Stimulated activated naive B cell treated with anti-CD40 and anti-IgM and Interleukin-4, amounts not matched to agents 10 μg/mL and 1 μg/mL and 100 μg/mL, for 72 hours (primary cell): ENCODE measurements at regions not wholly inside any gene's neighbourhood (a gene's known extent, or its start where the extent isn't known, plus 50 kb on each side); places are given as distances from the start of the nearest gene placed in this dataset.
"Not testable (repeated sequence)": the region's sequence is repeated elsewhere in the genome, so short reads cannot be mapped to it uniquely, and the experiment has no call there.

Experiments used
- ATAC-seq, 2 donors: fragments of 150-1000 bp; cut with Tn5 transposase; replicated peaks; 2 replicates each; pipeline ENCODE4 v1.10.0; 2021; ENCODE audit warnings: moderate library complexity in 1 of 2
- DNase-seq: peaks from one replicate; pipeline ENCODE4 v3.0.0; 2021
- H3K27ac Mint-ChIP-seq: one replicate; pipeline ENCODE4 v1.8.0; 2022; ENCODE audit warnings: mild to moderate bottlenecking, mixed read lengths
- H3K27me3 Mint-ChIP-seq, 2 donors: one replicate each; pipeline ENCODE4 v1.8.0; 2022; ENCODE audit warnings: mixed read lengths in 2 of 2
- H3K36me3 Mint-ChIP-seq, 2 donors: one replicate each; pipeline ENCODE4 v1.8.0; 2022; ENCODE audit warnings: mixed read lengths in 2 of 2, mild to moderate bottlenecking in 1 of 2
- H3K4me1 Mint-ChIP-seq, 2 donors: one replicate each; pipeline ENCODE4 v1.8.0; 2022; ENCODE audit warnings: mixed read lengths in 2 of 2, mild to moderate bottlenecking in 1 of 2
- H3K4me3 Mint-ChIP-seq, 2 donors: one replicate each; pipeline ENCODE4 v1.8.0; 2022; ENCODE audit warnings: mild to moderate bottlenecking in 2 of 2, mixed read lengths in 2 of 2, moderate library complexity in 1 of 2
- H3K9me3 Mint-ChIP-seq, 2 donors: one replicate each; pipeline ENCODE4 v1.8.0; 2022; ENCODE audit warnings: mixed read lengths in 2 of 2, mild to moderate bottlenecking in 1 of 2

DNA sequence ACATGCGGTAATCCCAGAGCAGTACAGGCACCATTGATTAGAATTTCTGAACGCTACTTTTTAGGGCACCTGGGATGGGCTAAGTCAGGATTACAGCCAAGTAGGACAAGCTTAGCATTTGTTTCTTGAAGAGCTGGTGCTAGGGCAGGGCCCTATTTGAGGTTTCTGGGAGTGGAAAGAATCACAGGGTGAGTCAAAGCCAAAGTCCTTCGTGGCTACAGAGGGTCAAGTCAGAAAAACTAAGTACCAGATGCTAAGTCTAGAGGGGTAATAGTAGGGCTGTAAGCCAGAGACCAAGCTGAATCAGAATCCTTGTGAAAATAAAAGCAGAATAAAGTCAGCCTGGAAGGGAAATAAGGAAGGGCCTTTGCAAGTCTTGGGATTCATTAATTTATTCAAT lies 448.6 kb downstream of the ZIC3 start:
- DNase-seq (no peak), ATAC-seq (peak in 1 of 2 donors; percentile 14)
- Mint-ChIP-seq H3K4me1 (no peaks in the 10 kb centered on the region), H3K27ac (no peak overlapping the region), H3K27me3 (no peaks in the 10 kb centered on the region), H3K9me3 (peaks cover 0 to 5% of the 10 kb centered on the region in 2 donors), H3K4me3 (no peak overlapping the region), H3K36me3 (no peaks in the 10 kb centered on the region)

DNA sequence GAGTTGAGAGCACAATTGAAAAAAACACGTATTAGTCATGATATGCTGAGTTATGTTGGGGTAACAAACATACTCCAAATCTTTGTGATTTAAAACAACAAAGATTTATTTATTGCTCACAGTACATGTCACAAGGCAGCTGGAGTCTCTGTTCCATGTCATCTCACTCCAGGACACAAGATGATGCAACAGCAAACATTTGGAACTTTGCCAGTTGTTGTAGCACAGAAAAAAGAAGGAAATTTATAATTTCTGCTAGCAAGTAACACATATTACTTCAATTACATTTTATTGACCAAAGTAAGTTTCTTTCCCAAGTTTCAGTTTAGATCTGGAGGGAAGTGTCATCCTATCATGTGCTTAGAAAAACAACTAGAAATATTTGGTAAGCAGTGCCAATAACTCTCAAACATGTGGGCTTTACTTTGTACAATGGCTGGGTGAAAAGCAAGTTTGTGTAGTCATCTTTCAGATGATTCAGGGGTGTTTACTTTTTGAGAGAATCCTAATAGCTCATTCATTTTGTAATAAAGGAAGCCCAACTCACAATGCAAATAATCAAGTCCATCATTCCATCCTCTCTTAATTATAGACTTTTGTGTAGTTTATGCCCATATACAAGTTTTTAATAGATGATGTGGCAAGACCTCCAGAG lies 452.3 kb downstream of the ZIC3 start:
- Mint-ChIP-seq H3K36me3 (no peaks in the 10 kb centered on the region), H3K9me3 (no peaks in the 10 kb centered on the region), H3K27me3 (no peaks in the 10 kb centered on the region), H3K27ac (no peak overlapping the region), H3K4me1 (no peaks in the 10 kb centered on the region), H3K4me3 (no peak overlapping the region)
- ATAC-seq (no peak), DNase-seq (no peak)

DNA sequence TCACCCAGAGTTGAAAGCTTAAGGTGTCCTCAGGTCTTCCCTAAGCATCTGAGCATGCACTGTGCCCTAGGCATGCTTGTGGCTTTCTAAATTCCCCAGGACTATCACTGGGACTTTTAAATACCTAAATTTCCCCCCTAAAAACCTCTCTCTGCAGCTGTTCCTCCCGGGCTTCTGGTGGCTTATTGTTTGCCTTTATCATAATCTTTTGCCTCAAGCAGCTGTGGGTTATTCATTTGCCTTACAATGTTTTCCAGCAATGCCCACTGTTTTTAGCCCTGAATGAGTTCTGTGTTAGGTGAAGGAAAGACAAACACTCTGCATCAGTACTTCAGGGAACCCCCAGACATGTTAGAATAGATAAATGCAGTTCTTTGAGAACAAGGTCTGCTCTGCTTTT lies 455.0 kb downstream of the ZIC3 start:
- H3K4me3 Mint-ChIP-seq = no peak overlapping the region
- no peaks in the 10 kb centered on the region for H3K4me1 Mint-ChIP-seq
- no peak for ATAC-seq
- no peaks in the 10 kb centered on the region for H3K36me3 Mint-ChIP-seq
- no peak for DNase-seq
- H3K27ac Mint-ChIP-seq = no peak overlapping the region
- H3K9me3 Mint-ChIP-seq = no peaks in the 10 kb centered on the region
- no peaks in the 10 kb centered on the region for H3K27me3 Mint-ChIP-seq

DNA sequence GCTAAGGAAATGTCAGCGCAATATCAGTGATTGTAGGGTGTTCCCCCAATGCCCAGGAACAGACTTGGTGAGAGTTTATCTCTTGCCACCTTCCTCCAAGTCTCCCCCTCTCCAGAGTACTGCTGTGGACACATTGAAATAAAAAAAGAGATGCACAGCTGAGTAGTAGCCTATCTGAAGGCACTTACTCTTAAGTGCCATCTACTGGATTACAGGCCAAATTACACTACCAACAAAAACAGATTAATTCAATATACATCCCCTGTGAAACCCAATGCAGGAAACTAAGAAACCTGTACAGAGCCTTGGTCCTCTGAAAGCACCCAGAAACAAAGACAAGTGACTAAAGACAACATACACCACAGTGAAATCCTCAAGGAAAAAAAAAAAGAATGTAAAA lies 460.3 kb downstream of the ZIC3 start:
- ATAC-seq (peak in 1 of 2 donors; percentile 55), DNase-seq (no peak)
- Mint-ChIP-seq H3K9me3 (no peaks in the 10 kb centered on the region), H3K4me3 (no peak overlapping the region), H3K4me1 (no peaks in the 10 kb centered on the region), H3K36me3 (no peaks in the 10 kb centered on the region), H3K27me3 (peaks cover 0 to 4% of the 10 kb centered on the region in 2 donors), H3K27ac (no peak overlapping the region)

DNA sequence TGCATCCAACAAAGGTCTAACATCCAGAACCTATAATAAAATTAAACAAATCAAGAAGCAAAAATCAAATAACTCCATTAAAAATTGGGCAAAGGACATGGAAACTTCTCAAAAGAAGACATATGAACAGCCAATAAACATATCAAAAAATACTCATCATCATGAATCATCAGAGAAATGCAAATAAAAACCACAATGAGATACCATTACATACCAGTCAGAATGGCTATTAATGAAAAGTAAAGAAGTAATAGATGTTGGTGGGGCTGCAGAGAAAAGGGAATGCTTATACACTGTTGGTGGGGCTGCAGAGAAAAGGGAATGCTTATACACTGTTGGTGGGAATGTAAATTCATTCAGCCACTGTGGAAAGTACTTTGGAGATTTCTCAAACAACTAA lies 465.8 kb downstream of the ZIC3 start:
- Mint-ChIP-seq H3K9me3 (no peaks in the 10 kb centered on the region), H3K27me3 (no peaks in the 10 kb centered on the region), H3K27ac (no peak overlapping the region), H3K36me3 (no peaks in the 10 kb centered on the region), H3K4me1 (no peaks in the 10 kb centered on the region), H3K4me3 (no peak overlapping the region)
- DNase-seq (no peak), ATAC-seq (no peak)

DNA sequence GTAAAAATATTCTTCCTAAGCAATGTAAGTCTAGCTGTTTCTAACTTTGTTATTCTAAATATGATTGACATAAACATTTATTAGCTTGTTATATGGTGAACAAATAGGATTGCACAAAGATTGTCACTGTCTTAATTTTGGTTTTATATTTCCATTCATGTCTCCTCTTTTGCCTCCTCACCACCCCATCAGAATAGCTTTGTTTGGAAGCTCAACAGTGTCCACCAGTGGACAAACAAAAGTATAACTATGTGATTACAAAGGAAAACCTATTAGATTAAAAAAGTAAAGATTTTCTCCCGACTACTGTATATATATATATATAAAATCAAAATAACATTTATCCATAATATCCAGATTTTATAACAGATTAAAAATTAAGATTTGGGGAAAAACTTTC lies 468.2 kb downstream of the ZIC3 start:
- Mint-ChIP-seq H3K4me1 (no peaks in the 10 kb centered on the region), H3K4me3 (no peak overlapping the region), H3K9me3 (no peaks in the 10 kb centered on the region), H3K27ac (no peak overlapping the region), H3K36me3 (no peaks in the 10 kb centered on the region), H3K27me3 (no peaks in the 10 kb centered on the region)
- DNase-seq (no peak), ATAC-seq (no peak)

DNA sequence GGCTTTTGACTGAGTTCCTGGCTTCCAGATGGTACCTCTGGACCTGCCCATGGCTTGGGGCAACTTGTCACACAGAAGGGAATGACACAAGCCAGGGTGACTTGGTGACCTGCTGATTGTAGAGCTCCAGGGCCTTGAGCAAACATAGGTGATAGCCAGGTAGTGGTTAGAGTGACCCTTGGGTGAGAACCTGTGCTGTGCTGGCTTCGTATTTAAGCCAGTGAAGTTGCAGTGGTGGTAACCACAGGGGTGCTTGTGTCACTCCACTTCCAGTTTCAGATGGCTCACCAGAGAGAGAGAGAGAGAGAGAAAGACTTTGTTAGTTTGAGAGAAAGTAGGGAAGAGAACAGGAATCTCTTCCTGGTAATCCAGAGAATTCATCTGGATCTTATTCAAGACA lies 471.6 kb downstream of the ZIC3 start:
- Mint-ChIP-seq H3K36me3 (no peaks in the 10 kb centered on the region), H3K9me3 (peaks cover 2 to 14% of the 10 kb centered on the region in 2 donors), H3K4me3 (no peak overlapping the region), H3K27me3 (no peaks in the 10 kb centered on the region), H3K27ac (no peak overlapping the region), H3K4me1 (no peaks in the 10 kb centered on the region)
- ATAC-seq (no peak), DNase-seq (no peak)

DNA sequence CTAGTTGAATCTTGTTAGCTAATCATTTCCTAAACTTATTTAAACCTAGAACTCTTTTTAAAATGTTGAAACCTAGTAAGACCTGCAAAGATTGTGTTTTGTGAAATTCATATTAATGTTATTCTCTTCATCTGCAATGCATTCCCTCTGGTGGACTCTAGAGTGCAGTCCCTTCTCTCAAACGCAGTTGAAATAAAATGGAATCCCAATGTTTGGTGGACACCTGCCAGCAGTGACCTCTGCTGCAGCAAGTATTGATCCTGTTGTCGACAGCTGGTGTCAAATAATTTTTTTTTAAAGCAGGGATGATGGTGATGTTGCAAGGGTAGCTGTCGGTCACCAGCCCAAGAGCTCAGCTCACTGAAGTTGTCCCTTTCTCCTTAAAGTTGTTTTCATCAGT lies 492.0 kb downstream of the ZIC3 start:
- H3K27me3 Mint-ChIP-seq = no peaks in the 10 kb centered on the region
- no peaks in the 10 kb centered on the region for H3K36me3 Mint-ChIP-seq
- H3K9me3 Mint-ChIP-seq = peaks cover 2 to 8% of the 10 kb centered on the region in 2 donors
- H3K4me3 Mint-ChIP-seq = no peak overlapping the region
- no peak overlapping the region for H3K27ac Mint-ChIP-seq
- H3K4me1 Mint-ChIP-seq = no peaks in the 10 kb centered on the region
- ATAC-seq (no peak), DNase-seq (no peak)

DNA sequence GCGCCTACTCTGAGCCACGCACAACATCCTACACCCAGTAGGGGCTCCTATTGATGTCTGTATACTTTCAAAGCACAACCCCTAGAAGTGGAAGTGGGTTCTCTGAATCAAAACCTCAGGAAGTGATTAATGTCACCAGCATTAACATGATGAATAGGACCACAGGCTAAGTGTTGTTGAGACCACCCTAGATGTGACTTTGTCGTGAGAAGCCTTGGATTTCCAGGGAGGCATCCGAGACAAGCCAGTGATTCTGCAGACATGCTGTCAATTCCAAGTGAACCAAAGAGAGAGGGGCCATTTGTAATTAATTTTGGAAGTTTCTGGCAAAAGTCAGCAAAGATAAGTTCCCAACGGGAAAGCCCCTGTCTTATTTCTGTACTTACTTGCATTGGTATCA lies 493.0 kb downstream of the ZIC3 start:
- no peak overlapping the region for H3K4me3 Mint-ChIP-seq
- no peak for DNase-seq
- peaks cover 2 to 8% of the 10 kb centered on the region in 2 donors for H3K9me3 Mint-ChIP-seq
- no peaks in the 10 kb centered on the region for H3K36me3 Mint-ChIP-seq
- H3K4me1 Mint-ChIP-seq = no peaks in the 10 kb centered on the region
- no peaks in the 10 kb centered on the region for H3K27me3 Mint-ChIP-seq
- H3K27ac Mint-ChIP-seq = no peak overlapping the region
- ATAC-seq = no peak

DNA sequence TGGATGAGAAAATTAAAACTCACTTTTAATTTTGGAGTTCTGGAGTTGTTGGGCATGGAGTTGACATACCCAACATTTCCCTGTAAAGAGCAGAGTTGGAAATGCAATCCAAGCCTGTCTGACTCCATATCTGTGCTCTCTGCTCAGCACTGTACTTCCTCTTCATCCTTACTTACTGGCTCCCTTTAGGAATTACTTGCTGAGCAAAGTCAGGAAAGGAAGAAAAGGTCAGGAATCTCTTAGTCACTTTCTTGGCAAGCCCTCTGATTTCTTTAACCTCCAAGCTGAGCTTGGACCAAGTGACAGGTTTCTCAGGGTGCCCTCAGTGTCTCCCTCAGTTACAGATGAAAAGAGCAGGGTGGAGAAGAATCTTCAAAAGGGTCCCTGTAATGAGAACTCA lies 501.5 kb downstream of the ZIC3 start:
- no peak overlapping the region for H3K4me3 Mint-ChIP-seq
- H3K9me3 Mint-ChIP-seq = no peaks in the 10 kb centered on the region
- H3K27me3 Mint-ChIP-seq = no peaks in the 10 kb centered on the region
- no peaks in the 10 kb centered on the region for H3K36me3 Mint-ChIP-seq
- no peak for DNase-seq
- no peak for ATAC-seq
- H3K4me1 Mint-ChIP-seq = no peaks in the 10 kb centered on the region
- H3K27ac Mint-ChIP-seq = no peak overlapping the region

DNA sequence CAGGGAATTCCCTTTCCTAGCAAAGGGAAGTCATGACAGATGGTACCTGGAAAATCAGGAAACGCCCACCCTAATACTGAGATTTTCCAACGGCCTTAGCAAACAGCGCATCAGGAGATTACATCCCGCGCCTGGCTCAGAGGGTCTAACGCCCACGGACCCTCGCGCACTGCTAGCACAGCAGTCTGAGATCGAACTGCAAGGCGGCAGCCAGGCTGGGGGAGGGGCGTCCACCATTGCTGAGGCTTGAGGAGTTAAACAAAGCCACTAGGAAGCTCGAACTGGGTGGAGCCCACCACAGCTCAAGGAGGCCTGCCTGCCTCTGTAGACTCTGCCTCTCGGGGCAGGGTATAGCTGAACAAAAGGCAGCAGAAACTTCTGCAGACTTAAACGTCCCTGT lies 507.7 kb downstream of the ZIC3 start:
- Mint-ChIP-seq H3K36me3 (no peaks in the 10 kb centered on the region), H3K4me1 (no peaks in the 10 kb centered on the region), H3K27me3 (peaks cover 0 to 4% of the 10 kb centered on the region in 2 donors), H3K27ac (no peak overlapping the region), H3K4me3 (no peak overlapping the region), H3K9me3 (peaks cover 1 to 5% of the 10 kb centered on the region in 2 donors)
- no peak for DNase-seq
- ATAC-seq = no peak

DNA sequence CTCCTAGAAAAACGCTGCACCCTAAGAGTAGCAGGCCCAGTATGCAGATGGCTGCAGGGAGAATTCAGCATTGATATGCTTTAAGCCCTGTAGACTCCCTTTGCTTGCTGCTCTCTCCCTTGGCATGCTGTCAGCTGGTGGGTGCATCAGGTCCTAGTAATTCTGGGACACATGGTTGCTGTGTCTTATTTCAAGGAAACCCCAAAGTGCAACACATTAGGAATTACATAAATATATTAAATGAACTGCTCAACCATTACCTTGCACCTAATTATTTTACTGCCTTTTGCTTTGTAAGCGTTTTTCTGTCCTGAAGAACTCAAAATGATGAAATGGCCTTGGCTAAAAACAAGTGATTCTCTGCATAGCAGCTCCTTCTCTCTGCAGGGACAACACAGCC lies 516.3 kb downstream of the ZIC3 start:
- no peaks in the 10 kb centered on the region for H3K4me1 Mint-ChIP-seq
- H3K36me3 Mint-ChIP-seq = no peaks in the 10 kb centered on the region
- H3K4me3 Mint-ChIP-seq = no peak overlapping the region
- no peak for DNase-seq
- no peaks in the 10 kb centered on the region for H3K27me3 Mint-ChIP-seq
- H3K27ac Mint-ChIP-seq = no peak overlapping the region
- H3K9me3 Mint-ChIP-seq = no peaks in the 10 kb centered on the region
- no peak for ATAC-seq

DNA sequence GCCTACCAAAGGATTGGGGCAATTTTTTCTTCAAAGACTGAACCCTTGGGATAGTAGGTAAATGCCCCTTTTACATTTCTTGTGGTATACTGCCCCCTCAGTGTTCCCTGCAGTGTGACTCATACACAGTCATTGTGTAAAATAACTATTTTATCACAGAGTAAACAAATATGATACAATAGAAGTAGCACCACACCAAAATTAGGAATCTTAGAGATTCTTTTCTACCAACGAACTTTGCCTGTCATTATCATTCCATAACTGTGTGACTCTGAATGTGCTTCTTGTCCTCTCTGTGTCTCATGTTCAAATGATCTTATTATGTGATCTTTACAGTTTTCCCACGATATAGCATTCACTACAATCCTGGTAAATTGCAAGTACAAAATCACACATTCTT lies 517.0 kb downstream of the ZIC3 start:
- no peaks in the 10 kb centered on the region for H3K27me3 Mint-ChIP-seq
- no peaks in the 10 kb centered on the region for H3K36me3 Mint-ChIP-seq
- no peak for ATAC-seq
- H3K9me3 Mint-ChIP-seq = no peaks in the 10 kb centered on the region
- H3K4me1 Mint-ChIP-seq = no peaks in the 10 kb centered on the region
- H3K4me3 Mint-ChIP-seq = no peak overlapping the region
- no peak overlapping the region for H3K27ac Mint-ChIP-seq
- no peak for DNase-seq

DNA sequence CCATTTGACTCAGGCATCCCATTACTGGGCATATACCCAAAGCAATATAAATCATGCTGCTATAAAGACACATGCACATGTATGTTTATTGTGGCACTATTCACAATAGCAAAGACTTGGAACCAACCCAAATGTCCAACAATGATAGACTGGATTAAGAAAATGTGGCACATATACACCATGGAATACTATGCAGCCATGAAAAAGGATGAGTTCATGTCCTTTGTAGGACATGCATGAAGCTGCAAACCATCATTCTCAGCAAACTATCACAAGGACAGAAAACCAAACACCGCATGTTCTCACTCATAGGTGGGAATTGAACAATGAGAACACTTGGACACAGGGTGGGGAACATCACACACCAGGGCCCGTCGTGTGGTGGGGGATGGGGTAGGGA lies 545.0 kb downstream of the ZIC3 start:
- ATAC-seq, DNase-seq: not testable (repeated sequence)

DNA sequence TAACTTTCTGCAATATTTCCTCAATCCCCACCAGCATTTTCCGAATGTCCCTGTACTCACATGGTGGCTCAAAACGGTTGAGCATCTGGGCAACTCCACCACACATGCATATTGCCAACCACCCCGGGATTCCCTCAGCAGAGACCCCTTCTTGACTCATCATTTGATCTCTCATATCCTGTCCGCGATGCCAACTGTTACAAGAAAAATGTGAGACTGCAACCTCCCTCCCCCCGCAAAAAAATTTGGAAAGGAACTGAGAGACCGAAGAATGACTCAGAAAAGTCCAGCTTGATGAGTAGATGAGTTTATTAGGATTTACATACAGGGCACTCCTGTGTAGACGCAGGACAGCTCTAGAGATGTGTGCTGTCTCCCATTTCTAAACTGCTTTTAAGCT lies 561.4 kb downstream of the ZIC3 start:
- no peaks in the 10 kb centered on the region for H3K36me3 Mint-ChIP-seq
- ATAC-seq (no peak), DNase-seq (no peak)
- H3K4me1 Mint-ChIP-seq = peaks cover 0 to 2% of the 10 kb centered on the region in 2 donors
- H3K27ac Mint-ChIP-seq = no peak overlapping the region
- H3K9me3 Mint-ChIP-seq = no peaks in the 10 kb centered on the region
- H3K27me3 Mint-ChIP-seq = no peaks in the 10 kb centered on the region
- H3K4me3 Mint-ChIP-seq = no peak overlapping the region

More for the DNA sequence above, 545.0 kb downstream of the ZIC3 start:
- not testable (repeated sequence) for H3K27ac Mint-ChIP-seq, H3K4me3 Mint-ChIP-seq, H3K4me1 Mint-ChIP-seq, H3K36me3 Mint-ChIP-seq, H3K27me3 Mint-ChIP-seq
- H3K9me3 Mint-ChIP-seq = peaks cover 5 to 15% of the 10 kb centered on the region in 2 donors
